Fibroblast of villous mesenchyme (primary cell): ENCODE measurements at regions not wholly inside any gene's neighbourhood (a gene's known extent, or its start where the extent isn't known, plus 50 kb on each side); places are given as distances from the start of the nearest gene placed in this dataset.

ENCODE experiments used
- DNase-seq: peaks from one replicate; pipeline ENCODE4 v3.0.0-alpha.2; 2010; ENCODE audit warnings: low read depth
- H3K4me3 ChIP-seq: 2 replicates; pipeline ENCODE4 v1.5.1; 2011; ENCODE audit warnings: low read depth, mild to moderate bottlenecking, low read length
- TF ChIP-seq, protein P1 (sequence below): IDR thresholded peaks from 2 replicates; pipeline ENCODE4 v1.5.1; 2012; ENCODE audit warnings: low read depth, mild to moderate bottlenecking, low read length; ENCODE audit not compliant: insufficient read depth

DNA sequence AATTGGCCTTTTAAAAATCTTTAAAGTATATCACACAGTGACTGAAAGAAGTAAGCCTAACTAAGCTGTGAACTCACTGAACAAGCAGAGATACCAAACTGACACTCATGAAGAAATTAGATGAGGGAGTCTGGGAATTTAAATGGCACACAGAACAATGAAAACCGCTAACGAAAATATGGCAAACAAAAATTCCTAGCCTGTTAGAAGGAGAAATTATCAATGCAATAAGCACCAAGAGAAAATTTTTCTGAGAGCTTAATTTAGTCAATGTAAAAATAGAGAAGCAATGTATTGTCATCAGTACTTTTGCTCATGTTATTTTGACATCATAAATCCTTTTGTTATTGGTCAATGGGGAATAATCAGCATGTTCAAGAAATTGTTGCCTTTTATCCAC lies 291.1 kb upstream of the PDZRN3 start:
- TF ChIP-seq, protein P1, sequence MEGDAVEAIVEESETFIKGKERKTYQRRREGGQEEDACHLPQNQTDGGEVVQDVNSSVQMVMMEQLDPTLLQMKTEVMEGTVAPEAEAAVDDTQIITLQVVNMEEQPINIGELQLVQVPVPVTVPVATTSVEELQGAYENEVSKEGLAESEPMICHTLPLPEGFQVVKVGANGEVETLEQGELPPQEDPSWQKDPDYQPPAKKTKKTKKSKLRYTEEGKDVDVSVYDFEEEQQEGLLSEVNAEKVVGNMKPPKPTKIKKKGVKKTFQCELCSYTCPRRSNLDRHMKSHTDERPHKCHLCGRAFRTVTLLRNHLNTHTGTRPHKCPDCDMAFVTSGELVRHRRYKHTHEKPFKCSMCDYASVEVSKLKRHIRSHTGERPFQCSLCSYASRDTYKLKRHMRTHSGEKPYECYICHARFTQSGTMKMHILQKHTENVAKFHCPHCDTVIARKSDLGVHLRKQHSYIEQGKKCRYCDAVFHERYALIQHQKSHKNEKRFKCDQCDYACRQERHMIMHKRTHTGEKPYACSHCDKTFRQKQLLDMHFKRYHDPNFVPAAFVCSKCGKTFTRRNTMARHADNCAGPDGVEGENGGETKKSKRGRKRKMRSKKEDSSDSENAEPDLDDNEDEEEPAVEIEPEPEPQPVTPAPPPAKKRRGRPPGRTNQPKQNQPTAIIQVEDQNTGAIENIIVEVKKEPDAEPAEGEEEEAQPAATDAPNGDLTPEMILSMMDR: no peak
- DNase-seq: no peak
- H3K4me3 ChIP-seq: no peak overlapping the region

DNA sequence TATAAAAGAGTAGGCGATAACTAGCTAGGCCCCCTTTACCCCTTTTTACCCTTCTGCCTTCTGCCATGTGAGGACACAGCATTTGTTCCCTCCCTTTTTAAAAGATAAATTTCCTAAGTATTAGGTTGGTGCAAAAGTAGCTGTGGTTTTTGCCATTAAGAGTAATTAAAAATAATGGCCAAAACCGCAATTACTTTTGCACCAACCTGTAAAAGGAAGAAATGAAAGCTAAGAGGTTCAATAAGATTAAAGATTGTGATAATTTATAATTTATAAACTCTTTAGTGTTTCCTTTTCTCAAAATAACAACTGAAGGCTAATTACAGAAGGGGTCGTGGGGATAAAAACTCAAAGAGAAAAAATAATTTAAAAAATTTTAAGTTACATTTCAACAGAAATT lies 283.5 kb upstream of the PDZRN3 start:
- H3K4me3 ChIP-seq: no peak overlapping the region
- TF ChIP-seq, protein P1: no peak
- no peak for DNase-seq

DNA sequence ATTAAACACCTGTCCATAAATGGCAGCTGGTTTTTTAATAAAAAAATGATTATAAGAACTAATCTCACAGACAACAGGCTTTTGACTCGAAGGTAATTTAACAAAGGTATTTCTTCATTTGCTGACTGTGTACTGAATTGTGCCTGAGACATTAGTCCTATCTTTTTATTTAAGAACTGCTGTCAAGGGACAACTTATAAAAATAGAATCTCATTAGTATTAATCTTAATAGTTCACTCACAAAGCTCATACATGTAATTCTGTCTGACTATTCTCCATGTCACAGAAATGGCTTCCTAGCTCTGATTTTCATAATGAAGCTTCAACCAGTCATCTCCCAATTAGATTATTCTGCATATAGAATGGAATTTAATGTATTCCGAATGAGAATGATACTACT lies 276.9 kb upstream of the PDZRN3 start:
- no peak overlapping the region for H3K4me3 ChIP-seq
- no peak for DNase-seq
- TF ChIP-seq, protein P1: no peak

DNA sequence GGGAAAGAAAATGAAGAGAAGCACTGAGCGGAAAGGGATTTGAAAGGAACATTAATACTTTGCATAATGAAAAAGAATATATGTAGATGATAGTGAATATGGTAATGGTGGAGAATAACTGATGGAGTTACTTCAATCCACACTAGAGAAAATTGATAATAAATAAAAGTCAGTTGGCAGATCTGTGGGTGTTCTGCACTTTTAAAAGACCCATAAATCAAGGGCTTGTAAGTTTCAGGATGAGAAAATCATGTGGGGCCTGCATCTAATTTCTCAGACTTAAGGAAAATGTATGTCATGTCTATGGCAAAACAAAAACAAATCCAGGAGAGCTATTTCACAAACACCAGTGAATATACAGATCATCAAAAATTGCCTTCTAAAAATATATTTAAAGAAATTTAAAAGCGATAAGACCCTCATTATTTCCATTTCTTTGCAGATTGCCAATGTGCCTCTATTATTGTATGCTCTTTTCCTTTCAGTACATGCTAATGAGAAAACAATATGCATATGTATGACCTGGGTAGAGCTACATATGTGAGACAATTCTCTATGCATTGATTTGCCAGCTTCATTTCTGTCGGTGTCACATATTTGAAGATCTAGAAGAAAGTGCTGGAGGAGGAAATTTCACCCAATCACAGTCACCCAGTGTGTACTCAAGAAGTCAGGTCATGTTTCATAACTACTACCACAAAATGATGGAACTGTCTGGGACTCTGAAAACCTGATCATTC lies 269.9 kb upstream of the PDZRN3 start:
- no peak for DNase-seq
- TF ChIP-seq, protein P1: no peak
- no peak overlapping the region for H3K4me3 ChIP-seq

DNA sequence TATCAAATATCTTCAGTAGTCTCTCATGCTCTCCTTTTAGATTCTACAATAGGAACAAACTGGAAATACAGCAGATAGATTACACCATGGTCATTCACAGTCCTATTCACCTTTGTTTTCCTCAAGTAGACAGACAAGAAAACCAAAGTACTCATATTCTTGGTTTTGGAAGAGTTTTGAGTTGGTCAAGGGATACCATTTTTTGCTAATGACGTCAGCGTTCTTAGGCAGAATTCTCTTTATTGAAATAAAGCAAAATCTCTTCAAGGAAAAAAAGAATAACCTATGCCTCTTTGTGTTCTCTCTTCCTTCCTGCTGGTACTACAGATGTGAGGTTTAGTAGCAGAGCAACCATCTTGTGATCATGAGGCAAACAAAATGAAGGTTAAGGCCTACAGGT lies 268.3 kb upstream of the PDZRN3 start:
- H3K4me3 ChIP-seq: no peak overlapping the region
- DNase-seq: no peak
- TF ChIP-seq, protein P1: no peak

DNA sequence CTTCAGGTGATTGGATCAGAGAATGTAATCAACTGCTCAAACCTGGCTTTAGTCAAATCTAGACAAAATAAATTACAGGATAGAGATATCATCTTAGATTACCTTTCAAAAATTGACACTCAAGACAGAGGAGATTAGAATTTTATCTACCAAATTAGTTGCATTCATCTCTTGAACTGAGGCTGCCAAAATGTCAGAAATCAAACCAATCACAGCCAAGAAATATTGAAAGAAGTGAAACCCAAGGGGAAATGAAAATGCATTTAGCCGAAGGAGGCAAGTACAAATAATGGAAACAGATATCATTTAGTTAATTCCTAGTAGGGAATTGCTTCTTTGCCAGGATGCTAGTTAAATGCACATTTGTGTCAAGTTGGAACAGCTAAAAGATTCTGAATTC lies 261.1 kb upstream of the PDZRN3 start:
- DNase-seq: no peak
- H3K4me3 ChIP-seq: no peak overlapping the region
- TF ChIP-seq, protein P1: no peak

DNA sequence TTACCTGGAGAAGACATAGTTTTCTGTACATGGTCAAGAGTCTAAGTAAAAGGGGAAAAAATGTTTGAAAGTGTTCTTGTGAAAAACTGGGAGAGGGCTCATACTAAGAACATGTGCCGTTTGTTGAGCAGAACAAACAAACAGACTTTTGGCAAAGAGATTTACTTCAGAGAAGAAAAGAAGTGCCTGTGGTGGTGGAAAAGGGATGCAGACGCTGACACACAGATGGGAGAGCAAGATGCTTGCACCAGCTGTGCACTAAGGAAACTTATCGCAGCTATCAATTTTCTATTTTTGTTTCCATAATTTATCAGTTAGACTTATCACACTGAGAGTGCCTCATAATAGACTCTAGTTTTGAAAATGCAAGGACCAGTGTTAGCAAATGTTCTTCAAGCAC lies 259.6 kb upstream of the PDZRN3 start:
- TF ChIP-seq, protein P1: no peak
- DNase-seq: no peak
- no peak overlapping the region for H3K4me3 ChIP-seq
